HG03139 (cell line): ENCODE measurements at regions not wholly inside any gene's neighbourhood (a gene's known extent, or its start where the extent isn't known, plus 50 kb on each side); places are given as distances from the start of the nearest gene placed in this dataset.
"Not testable (repeated sequence)": the region's sequence is repeated elsewhere in the genome, so short reads cannot be mapped to it uniquely, and the experiment has no call there.

ENCODE experiments used
- ATAC-seq: cut with Tn5 transposase; IDR thresholded peaks from one replicate; pipeline ENCODE4 v1.9.1; 2021; ENCODE audit not compliant: unreplicated experiment

GRCh38 chr6:155580904-155581303 lies 125.3 kb upstream of the NOX3 start:
- no peak for ATAC-seq

- ATAC-seq = no peak
Measured at GRCh38 chr6:155578251-155578650, 122.6 kb upstream of the NOX3 start.

- ATAC-seq = no peak
Measured at GRCh38 chr6:155561966-155562364, 106.3 kb upstream of the NOX3 start.

- ATAC-seq = no peak
Measured at GRCh38 chr6:155561257-155561965, 105.8 kb upstream of the NOX3 start.

GRCh38 chr6:155549928-155550327 lies 94.3 kb upstream of the NOX3 start:
- no peak for ATAC-seq

- ATAC-seq = no peak
Measured at GRCh38 chr6:155549028-155549798, 93.6 kb upstream of the NOX3 start.

- no peak for ATAC-seq
Measured at GRCh38 chr6:155548576-155548975, 92.9 kb upstream of the NOX3 start.

GRCh38 chr6:155544677-155545076 lies 89.0 kb upstream of the NOX3 start:
- no peak for ATAC-seq

GRCh38 chr6:155543166-155543847 lies 87.7 kb upstream of the NOX3 start:
- no peak for ATAC-seq

- ATAC-seq = no peak
Measured at GRCh38 chr6:155542036-155542435, 86.4 kb upstream of the NOX3 start.

- no peak for ATAC-seq
Measured at GRCh38 chr6:155538708-155539390, 83.2 kb upstream of the NOX3 start.

GRCh38 chr6:155534678-155535077 lies 79.0 kb upstream of the NOX3 start:
- ATAC-seq = no peak

GRCh38 chr6:155530219-155530834 lies 74.7 kb upstream of the NOX3 start:
- peak; percentile 67 for ATAC-seq

GRCh38 chr6:155529814-155530213 lies 74.2 kb upstream of the NOX3 start:
- ATAC-seq = not testable (repeated sequence)

- peak; percentile 57 for ATAC-seq
Measured at GRCh38 chr6:155528982-155529453, 73.4 kb upstream of the NOX3 start.

GRCh38 chr6:155528335-155528734 lies 72.7 kb upstream of the NOX3 start:
- ATAC-seq = no peak

- ATAC-seq = no peak
Measured at GRCh38 chr6:155527443-155527842, 71.8 kb upstream of the NOX3 start.

- no peak for ATAC-seq
Measured at GRCh38 chr6:155523821-155524651, 68.4 kb upstream of the NOX3 start.

- no peak for ATAC-seq
Measured at GRCh38 chr6:155521719-155522118, 66.1 kb upstream of the NOX3 start.

GRCh38 chr6:155520078-155520477 lies 64.4 kb upstream of the NOX3 start:
- ATAC-seq = no peak
